Activated naive CD4-positive, alpha-beta T cell treated with anti-CD3 and anti-CD28 coated beads, Interleukin-2, amount 50 U/mL, for 16 hours (primary cell): ENCODE measurements at regions not wholly inside any gene's neighbourhood (a gene's known extent, or its start where the extent isn't known, plus 50 kb on each side); places are given as distances from the start of the nearest gene placed in this dataset.

Experiments used
- DNase-seq: peaks from one replicate; pipeline ENCODE4 v3.0.0-alpha.2; 2020

DNA sequence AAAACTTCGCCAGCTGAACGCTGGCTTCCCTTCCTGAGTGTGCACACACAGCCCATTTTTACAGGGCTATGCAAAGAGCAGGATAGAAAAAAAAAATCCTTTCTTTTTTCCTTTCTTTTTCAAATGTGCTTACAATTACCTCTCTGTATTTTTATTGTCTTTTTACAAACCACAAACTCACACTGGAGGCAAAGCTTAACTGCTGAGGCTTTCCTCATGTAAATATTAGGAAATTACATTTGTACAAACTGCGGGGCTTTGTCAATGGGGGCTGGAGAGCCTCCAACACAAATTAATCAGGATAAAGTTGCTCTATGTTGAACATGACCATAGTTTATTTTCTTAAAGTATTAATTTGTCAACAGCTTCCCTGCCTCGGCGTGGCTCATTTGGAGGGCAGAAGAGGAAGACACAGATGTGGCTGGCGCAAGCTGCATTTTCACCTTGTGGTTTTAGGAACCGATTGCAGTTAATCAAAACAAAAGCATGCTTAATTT, 411.7 kb upstream of the MKI67 start:
- no peak for DNase-seq

- DNase-seq: no peak
Observed at GRCh38 chr10:128538671-128539070, 412.4 kb upstream of the MKI67 start.

- no peak for DNase-seq
Observed at GRCh38 chr10:128539510-128540127, 413.4 kb upstream of the MKI67 start.

DNA sequence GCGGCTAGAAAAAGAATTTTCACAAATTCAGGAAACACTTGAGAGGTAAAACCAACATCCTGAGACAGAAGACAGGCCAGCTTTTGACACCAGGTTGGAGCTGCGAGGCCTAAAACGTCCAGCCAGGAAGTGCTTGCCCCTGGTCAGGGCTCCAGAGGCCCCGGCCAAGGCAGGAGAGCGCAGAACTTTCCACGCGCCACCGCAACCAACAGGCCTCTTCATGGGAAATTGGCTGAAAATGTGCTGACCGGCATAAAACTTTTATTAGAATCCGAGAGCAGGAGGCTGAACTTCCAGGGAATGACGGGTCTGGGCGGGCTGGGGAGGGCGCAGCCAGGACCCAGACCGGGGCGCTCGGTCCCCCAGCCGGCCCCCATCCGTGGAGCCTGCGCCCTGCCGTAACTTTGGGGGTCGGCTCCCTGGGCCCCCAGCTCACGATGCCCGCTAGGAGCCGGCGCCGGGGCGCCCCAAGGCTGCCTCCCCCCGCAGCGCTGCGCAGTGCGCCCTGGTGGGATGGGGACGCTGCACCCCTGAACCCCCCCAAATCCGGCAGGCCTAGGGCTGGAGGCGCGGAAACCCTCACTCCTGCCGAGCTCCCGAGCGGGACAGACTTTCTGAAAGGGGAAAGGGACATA, 414.0 kb upstream of the MKI67 start:
- no peak for DNase-seq

GRCh38 chr10:128540781-128541761, 414.8 kb upstream of the MKI67 start:
- DNase-seq: no peak

GRCh38 chr10:128541926-128542475, 415.8 kb upstream of the MKI67 start:
- no peak for DNase-seq

DNA sequence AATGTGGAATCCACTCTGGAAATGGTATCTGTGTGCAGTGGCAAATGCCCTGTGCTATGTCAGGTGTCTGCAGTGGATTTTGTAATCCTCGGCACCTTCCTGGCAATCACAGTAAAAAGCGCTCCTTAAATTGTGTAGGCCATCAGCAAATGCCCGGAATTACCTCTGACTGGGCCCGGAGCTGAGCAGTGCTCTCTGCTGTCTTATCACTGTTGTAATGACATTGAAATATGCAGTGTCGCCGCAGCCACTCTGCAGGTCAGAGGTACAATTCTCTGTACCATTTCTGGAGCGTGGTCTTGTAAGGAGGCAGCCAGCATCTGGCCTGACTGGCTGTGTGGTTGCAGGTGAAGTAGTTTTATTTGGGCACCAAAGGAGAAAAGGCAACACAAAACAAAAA, 416.4 kb upstream of the MKI67 start:
- DNase-seq: no peak

GRCh38 chr10:128543151-128543550, 416.9 kb upstream of the MKI67 start:
- no peak for DNase-seq

GRCh38 chr10:128545216-128545615, 419.0 kb upstream of the MKI67 start:
- DNase-seq: no peak

DNA sequence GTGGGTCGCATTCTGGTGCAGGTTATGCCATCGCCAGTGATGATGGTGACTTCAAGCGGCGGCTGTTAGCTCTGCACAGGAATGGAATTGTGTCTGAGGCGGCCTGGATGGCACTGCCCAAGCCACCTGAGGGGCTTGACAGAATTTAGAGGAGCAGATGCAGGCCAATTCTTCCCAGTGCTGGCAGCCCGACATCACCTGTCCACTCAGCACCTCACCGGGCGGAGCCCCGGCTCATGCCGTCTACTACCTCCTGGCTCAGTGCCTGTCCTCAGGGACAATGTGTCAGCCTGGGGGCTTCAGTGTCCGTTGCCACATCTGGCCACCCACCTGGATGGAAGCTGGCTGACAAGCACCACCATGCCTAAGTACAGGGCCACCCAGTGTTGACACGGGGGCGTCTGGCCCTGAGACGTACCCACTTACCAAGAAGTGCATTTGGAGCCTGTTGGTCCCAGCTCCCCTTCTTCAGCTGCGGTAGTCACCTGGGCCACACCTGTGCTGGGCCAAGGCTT, 420.5 kb upstream of the MKI67 start:
- no peak for DNase-seq

DNA sequence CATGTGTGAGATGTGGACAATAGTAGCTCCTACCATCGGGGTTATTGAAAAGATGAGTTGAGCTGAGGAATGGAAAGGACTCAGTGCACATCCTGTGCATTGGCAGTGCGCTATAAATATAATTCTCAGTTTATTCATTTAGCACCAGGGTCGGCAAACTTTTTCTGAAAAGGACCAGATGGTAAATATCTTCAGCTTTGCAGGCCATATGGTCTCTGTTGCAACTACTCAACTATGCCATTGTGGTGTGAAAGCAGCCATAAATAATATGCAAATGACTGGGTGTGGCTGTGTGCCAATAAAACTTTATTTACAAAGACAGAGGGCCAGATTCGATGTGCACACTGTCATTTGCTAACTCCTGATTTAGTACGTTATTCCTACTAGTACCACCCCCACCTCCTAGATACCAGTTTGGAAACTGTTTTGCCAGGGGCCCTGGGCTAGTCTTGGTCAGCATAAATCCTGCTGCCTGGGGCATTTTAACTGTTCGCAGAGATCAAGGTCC, 422.9 kb upstream of the MKI67 start:
- DNase-seq: no peak

DNA sequence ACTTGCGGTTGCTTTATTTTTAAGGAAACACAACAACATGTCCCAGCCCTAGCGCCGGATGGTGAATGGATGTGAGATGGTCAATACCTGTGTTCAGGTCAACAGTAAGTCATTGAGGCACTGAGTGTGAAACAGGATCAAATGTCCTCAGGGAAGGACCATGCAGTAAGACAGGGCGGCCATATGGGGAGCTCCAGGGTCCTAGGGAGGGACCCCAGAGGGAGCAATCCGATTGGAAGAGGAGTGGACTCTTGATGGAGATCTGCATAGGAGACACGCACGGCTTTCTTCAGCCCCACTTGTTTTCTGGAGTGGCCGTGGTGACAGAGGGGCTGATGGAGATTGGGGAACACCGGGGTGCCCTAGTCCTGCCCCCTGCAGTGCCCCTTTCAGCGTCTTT, 423.8 kb upstream of the MKI67 start:
- no peak for DNase-seq

GRCh38 chr10:128551475-128551874, 425.3 kb upstream of the MKI67 start:
- DNase-seq: no peak

GRCh38 chr10:128553755-128554154, 427.5 kb upstream of the MKI67 start:
- DNase-seq: no peak

DNA sequence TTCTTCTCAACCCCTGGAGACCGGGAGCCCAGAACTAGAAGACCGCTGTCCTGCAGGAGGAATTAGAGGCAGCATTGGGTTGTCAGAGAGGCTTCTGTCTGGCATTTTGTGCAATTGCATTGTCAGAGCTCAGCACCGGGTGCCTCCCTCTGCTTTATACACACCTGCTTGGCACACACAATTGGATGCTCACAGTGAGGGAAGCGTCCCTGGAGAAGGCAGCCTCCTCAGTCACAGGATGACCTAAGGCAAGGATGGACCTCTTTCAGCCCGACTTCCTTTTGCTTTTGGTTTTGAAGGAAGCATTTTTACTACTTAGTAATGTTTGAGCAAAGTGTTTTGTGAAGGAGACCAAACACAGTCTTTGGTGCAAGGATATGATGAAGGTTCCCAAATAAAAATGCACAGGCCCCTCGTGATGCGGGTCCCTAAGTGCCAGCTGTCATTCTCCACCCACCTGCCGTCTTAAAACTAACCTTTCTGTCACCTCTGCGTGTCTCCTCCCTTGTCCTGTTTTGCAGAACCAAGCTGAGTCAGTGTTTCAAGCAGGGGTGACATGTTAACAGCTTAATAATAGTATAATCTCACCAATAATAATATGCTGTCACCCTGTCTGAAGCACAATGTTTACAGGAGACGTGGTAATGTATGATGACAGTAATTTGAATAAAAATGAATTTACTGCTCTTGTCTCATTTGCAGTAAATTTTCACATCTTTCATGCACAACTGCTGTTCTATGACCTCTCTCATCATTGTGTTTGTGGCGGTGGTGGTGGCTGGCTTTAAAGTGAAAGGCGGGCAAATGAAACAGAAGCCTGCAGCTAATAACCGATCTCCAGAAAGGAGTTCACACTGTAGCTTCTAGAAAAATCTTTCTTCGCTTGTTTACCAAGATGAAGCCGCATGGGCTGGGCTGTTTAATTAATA, 430.2 kb upstream of the MKI67 start:
- DNase-seq: no peak

GRCh38 chr10:128557149-128557710, 431.0 kb upstream of the MKI67 start:
- no peak for DNase-seq

DNA sequence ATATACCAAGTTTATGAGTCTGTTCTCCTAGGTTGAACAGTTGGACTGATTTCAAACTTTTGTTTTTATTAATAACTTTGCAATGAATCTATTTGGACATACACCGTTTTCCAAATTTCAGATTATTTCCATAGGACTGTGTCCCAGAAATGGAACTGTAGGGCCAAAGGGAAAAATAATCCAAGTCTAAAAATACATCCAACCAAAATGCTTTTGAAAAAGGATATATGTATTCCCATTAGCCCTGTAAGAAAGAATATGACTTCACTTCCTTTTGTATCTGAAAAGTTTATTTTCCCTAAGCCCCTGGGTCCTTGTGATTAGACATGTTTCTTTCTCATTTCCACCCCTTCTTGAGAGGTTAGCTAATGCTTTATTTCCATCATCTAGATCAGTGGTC, 434.2 kb upstream of the MKI67 start:
- no peak for DNase-seq

- DNase-seq: no peak
Observed at GRCh38 chr10:128560993-128561392, 434.8 kb upstream of the MKI67 start.

GRCh38 chr10:128563387-128563786, 437.2 kb upstream of the MKI67 start:
- DNase-seq: no peak

DNA sequence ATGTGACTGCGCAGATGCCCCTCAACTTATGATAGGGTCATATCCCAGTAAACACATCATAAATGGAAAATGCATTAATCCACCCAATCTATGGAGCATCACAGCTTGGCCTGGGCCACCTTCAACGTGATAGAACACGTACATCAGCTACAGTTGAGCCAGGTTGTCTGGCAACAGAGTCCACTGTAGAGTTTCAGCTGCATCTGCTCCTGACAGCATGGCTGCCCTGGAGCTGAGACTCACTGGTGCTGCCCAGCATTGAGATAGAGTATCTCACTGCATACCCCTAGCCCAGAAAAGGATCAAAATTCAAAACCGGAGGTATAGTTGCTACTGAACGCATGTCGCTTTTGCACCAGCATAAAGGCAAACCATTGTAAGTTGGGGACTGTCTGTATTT, 437.7 kb upstream of the MKI67 start:
- no peak for DNase-seq

- DNase-seq: no peak
Observed at GRCh38 chr10:128566361-128566968, 440.2 kb upstream of the MKI67 start.
